GM21723 (cell line): ENCODE measurements at regions not wholly inside any gene's neighbourhood (a gene's known extent, or its start where the extent isn't known, plus 50 kb on each side); places are given as distances from the start of the nearest gene placed in this dataset.
A peak's percentile ranks its signal among the peaks of the same experiment; 100 is the strongest.
"Not testable (repeated sequence)": the region's sequence is repeated elsewhere in the genome, so short reads cannot be mapped to it uniquely, and the experiment has no call there.

Source experiments
- ATAC-seq: cut with Tn5 transposase; IDR thresholded peaks from one replicate; pipeline ENCODE4 v1.9.1; 2021; ENCODE audit warnings: mild to moderate bottlenecking, moderate library complexity; ENCODE audit not compliant: unreplicated experiment

GRCh38 chr14:55803873-55804553 is 224.0 kb downstream of the KTN1 start:
- no peak for ATAC-seq

GRCh38 chr14:55805250-55805649 is 225.2 kb downstream of the KTN1 start:
- ATAC-seq: no peak

GRCh38 chr14:55807053-55807880 is 227.3 kb downstream of the KTN1 start:
- ATAC-seq: no peak

GRCh38 chr14:55807881-55808379 is 227.9 kb downstream of the KTN1 start:
- no peak for ATAC-seq

GRCh38 chr14:55813630-55814029 is 233.6 kb downstream of the KTN1 start:
- no peak for ATAC-seq

GRCh38 chr14:55814064-55814463 is 234.1 kb downstream of the KTN1 start:
- ATAC-seq: no peak

GRCh38 chr14:55814873-55815272 is 234.9 kb downstream of the KTN1 start:
- no peak for ATAC-seq

GRCh38 chr14:55816225-55816624 is 236.2 kb downstream of the KTN1 start:
- no peak for ATAC-seq

- ATAC-seq: peak; percentile 80
These were observed 239.8 kb downstream of the KTN1 start for GRCh38 chr14:55819610-55820304.

GRCh38 chr14:55822906-55823305 is 242.9 kb downstream of the KTN1 start:
- no peak for ATAC-seq

GRCh38 chr14:55832122-55832911 is 252.3 kb downstream of the KTN1 start:
- ATAC-seq: no peak

GRCh38 chr14:55832974-55833373 is 253.0 kb downstream of the KTN1 start:
- ATAC-seq: no peak

GRCh38 chr14:55834390-55834789 is 254.4 kb downstream of the KTN1 start:
- ATAC-seq: no peak

GRCh38 chr14:55835985-55836384 is 256.0 kb downstream of the KTN1 start:
- ATAC-seq: no peak

- no peak for ATAC-seq
These were observed 257.5 kb downstream of the KTN1 start for GRCh38 chr14:55837467-55837866.

GRCh38 chr14:55838529-55839052 is 258.6 kb downstream of the KTN1 start:
- ATAC-seq: no peak

GRCh38 chr14:55839301-55839947 is 259.4 kb downstream of the KTN1 start:
- not testable (repeated sequence) for ATAC-seq

GRCh38 chr14:55840821-55841220 is 260.8 kb downstream of the KTN1 start:
- no peak for ATAC-seq

- ATAC-seq: no peak
These were observed 261.6 kb downstream of the KTN1 start for GRCh38 chr14:55841625-55842024.
